ENCODE measurements at regions not wholly inside any gene's neighbourhood (a gene's known extent, or its start where the extent isn't known, plus 50 kb on each side); places are given as distances from the start of the nearest gene placed in this dataset.
"Not testable (repeated sequence)": the region's sequence is repeated elsewhere in the genome, so short reads cannot be mapped to it uniquely, and the experiment has no call there.

DNA sequence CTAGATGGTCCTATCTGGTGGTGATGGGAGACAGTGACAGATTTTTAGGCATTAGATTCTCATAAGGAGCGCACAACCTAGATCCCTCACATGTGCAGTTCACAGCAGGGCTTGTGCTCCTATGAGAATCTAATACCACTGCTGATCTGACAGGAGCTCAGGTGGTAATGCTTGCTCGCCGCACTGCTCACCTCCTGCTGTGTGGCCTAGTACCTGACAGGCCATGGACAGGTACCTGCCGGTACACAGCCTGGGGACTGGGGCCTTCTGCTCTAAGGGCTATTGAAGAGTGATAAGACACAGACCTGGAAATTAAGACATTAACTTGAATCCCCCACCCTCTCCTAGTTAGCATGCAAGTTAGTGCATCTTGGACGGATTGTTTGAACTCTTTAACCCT, 64.4 kb downstream of the KLRB1 start:
- not testable (repeated sequence) for DNase-seq

DNA sequence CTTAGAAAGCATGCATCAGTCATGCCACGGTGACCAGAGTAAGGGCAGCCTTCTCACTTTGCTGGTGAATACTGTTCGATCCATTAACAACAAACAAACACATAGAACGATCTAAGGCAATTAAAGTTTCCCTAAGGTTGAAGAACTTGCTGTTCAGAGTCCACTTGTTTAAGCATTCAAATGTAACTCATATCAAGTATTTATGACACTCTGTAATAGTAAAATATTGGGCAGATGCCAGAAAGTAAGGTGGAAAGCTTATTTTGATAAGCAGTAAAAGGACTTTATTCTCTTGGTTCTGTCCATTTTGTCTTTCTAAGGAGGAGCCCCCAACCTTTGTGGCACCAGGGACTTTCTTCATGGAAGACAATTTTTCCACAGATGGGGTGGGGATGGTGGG, 64.9 kb downstream of the KLRB1 start:
- DNase-seq, result not testable (repeated sequence)

DNA sequence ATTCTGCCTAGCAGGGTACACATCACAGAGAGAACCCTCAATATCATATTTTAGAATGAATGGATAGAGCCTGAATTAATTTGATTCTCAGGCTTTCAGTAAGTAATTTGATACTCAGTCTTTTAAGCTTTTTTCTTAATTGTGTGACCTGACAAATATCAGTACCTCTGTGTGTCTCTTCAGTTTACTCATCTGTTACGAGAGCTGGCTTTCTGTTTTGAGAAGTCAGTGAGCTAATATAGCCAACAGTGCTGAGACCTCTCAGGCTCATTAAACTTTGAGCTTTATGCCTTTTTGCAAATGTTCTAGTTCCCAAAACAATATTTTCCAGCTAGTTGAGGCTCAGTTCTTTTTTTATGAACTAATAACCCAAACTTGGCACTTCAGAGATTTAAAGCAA, 91.8 kb downstream of the KLRB1 start:
- not testable (repeated sequence) for DNase-seq

DNA sequence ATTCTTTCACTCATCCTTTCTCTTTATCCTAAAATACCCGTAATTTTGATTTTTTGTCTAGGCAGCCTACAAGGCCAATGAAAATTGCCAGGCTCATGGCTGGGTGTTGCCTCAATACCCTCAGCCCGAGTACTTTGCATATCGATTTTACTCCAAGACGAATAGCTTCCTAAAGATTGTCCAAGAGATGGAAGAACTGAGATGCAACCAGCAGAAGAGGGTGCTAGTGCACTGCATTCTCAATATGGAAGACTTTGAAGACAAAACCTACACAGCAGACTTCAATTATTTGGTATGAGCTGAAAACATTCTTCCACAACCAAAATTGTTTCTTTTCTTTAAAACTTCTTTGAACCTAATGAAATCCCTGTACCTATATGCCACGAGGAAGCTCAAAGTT, 95.0 kb downstream of the KLRB1 start:
- not testable (repeated sequence) for DNase-seq

DNA sequence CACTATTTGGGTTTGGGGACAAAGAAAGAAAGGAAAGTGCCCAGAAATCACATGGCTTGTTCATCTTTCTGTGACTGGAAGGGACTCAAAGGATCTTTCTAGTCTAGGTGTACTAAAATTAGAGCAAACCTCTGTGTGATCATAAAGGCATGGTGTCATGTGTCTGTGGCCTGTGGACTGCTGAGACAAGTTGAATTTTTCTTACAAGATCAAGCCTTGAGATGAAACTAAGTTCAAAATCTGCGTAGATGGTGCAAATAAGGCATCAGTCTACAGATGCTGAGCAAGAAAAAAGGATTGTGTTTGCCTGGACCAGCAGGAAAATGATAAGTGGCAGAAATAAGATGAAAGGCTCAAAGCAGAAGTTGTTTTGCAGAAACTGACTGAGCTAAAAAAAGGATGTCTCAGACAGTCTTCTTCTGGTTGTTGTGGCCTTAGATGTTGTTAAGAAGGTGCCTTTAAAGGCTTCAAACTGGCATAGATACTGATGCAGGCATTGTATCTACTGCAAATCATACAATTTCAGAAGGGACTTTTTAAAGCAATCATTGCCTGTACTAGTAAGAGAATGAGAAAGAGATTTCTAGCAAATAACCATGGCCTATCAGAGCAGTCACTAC, 97.2 kb downstream of the KLRB1 start:
- not testable (repeated sequence) for DNase-seq

DNA sequence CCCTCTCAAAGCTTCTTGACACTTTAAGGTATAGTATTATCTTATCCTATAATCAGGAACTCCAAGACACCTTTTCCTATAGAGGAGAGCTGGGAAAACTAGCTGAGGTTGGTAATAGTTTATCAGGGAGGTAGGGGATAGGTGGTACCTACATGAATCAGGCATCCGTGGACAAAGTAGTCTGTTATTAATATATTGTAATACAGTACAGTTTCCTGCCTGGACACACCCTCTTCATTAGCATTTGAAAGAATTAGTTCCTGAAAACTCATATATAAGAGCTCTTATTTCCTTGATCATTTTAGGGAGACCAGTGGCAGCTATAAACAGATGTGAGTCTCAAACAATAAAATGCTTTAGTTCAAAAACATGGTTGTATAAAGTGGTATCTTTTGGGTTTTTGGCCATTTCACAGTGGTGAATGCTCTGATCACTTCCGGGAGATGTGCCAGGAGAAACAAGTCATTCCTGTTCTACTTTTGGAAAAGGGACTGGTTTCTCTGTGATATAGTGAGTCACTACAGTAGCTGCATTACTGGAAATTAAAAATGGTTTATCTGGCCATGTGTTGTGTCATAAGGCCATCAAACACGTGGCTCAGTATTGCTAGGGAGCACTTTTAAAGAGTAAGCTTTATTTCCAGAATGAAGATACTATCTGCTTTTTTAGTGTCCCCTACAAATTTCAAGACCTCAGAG, 98.1 kb downstream of the KLRB1 start:
- DNase-seq, result no peak

DNA sequence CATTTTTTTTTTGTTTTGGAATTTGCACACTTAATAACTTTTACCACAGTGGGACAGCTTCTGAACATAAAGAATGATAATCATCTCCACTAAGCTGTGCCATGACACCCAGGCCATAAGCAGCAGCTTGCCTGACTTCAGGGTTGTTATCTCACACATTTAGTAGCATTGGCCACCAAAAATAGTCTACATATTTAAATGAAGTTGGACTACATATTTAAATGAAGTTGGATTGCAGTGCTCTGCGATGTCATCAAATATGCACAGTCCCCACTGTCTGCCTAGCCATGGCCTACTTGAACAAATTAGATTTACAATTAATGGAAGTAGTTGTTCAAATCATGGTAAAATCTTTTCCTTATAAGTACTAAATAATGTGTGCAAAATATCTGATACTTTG, 101.0 kb downstream of the KLRB1 start:
- DNase-seq, result no peak

DNA sequence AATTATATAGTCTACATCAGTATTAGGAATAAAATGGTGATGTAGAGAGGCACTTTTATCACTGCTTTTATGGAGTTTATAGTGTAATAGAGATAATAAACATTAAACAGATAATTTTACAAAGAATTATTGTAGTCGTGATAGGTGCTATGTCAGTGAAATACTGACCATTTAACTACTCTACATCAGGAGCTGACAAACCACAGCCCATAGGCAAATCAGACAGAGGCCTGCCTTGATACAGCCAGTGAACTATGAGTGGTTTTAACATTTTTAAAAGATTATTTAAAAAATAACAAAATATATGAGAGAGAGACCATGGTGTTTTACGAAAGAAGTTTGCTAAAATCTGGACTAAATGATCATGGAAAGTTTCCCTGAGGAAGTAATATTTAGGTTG, 104.3 kb downstream of the KLRB1 start:
- not testable (repeated sequence) for DNase-seq

DNA sequence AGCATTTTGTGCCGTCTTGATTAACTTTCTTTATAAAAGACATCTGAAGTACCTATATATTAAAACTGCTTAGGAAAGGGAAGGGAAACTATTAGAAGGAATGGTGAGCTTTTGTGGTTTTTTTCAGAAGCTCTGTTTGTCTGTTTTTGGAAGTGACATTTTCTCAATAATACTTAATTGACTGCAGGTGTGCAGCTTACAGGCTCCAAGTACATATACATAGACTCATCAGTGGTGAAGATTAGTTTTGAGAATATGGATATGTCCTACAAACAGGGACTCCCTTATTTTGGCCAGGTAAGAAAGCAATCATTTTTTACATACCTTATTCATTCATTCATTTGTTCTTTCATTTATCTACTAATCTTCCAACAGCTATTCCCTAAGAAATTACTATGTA, 104.9 kb downstream of the KLRB1 start:
- DNase-seq, result not testable (repeated sequence)

DNA sequence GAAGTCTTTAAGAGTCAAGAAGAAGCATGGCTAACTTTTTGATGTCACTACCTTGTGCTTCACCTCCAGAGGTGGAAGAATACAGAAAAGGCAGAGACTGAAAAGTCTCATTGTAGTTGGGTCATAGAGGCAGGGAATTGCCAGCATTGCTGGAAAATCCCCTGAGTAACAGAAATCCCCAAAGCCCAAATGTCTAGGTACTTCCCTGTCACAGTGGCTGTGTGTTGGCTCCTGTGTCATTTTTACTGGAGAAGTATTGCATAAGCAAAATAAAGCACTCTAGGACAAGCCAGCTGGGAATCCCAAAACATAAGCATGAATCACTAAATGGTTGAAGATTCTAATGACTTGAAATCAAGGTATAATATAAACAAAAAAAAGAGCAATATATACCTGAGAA, 114.4 kb downstream of the KLRB1 start:
- DNase-seq, result not testable (repeated sequence)

DNA sequence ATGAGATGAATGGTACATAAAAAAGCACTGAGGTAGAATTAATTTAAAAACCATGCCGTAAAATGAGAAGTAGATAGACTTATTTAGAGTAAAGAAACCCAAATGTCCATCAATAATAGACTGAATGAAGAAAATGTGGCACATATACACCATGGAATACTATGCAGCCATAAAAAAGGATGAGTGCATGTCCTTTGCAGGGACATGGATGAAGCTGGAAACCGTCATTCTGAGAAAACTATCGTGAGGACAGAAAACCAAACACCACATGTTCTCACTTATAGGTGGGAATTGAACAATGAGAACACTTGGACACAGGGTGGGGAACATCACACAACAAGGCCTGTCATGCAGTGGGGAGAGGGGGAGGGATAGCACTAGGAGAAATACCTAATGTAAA, 126.4 kb downstream of the KLRB1 start:
- DNase-seq, result not testable (repeated sequence)

DNA sequence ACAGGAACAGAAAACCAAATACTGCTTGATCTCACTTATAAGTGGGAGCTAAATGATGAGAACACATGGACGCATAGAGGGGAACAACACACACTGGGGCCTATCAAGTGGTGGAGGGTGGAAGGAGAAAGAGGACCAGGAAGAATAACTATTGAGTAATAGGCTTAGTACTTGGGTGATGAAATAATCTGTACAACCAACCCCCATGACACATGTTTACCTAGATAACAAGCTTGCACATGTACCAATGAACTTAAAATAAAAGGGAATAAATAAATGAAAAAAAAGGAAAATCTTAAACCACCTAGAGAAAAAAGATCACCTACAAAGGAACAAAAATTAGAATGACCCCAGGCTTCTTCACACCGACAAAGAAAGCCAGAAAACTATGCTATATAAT, 133.5 kb downstream of the KLRB1 start:
- not testable (repeated sequence) for DNase-seq

DNA sequence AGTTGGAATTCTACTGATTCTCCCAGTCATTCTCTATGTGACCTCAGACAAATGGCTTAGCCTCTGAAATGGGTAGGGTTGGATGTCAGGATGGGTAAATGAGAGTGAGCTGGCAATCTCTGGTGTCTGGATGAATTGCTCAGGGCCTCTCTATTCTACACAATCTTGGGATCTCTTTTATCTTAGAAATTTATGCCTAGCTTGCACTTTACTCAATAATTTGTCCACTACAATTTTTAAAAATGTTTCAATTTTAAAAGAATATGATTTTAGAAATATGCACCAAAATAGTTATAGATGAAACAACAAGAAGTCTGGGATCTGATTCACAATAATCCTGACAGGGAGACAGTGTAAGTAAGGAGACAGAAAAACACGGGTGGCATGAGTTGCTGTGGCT, 134.1 kb downstream of the KLRB1 start:
- not testable (repeated sequence) for DNase-seq

DNA sequence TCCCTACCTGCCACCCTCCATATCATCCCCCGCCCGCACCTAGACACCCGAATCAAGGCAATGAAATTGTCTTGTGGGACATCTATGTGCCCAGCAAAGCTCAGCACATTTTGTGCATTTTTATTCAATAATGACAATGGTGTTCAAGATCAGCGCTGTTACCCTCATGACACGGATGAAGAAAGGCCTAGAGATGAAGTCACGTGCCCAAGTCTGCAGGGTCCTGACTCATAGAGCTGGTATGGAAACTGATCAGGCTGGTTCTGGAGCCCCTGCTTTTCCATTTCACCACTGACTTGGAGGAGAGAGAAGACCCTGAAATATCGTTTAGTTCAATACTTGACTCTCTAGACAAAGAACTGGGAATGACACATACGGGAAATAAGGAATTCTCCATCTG, 136.2 kb downstream of the KLRB1 start:
- not testable (repeated sequence) for DNase-seq

DNA sequence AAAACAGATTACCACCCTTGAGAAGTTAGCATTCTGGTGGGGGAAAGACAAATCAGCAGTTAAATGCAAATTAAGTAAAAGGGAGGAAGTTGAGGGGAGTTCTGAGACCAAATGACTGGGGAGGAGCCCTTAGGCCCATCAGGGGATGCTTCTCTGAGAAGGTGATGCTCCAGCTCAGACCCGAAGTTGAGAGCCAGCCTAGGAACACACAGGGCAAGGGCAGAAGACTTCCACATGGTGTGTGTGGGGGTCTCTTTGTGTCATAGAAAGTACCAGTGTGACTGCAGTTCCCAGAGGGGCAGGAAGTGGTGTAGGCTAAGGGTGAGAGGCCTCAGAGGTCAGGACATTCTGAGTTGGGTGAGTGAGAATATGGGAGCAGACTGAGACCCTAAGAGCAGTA, 137.3 kb downstream of the KLRB1 start:
- DNase-seq, result not testable (repeated sequence)

DNA sequence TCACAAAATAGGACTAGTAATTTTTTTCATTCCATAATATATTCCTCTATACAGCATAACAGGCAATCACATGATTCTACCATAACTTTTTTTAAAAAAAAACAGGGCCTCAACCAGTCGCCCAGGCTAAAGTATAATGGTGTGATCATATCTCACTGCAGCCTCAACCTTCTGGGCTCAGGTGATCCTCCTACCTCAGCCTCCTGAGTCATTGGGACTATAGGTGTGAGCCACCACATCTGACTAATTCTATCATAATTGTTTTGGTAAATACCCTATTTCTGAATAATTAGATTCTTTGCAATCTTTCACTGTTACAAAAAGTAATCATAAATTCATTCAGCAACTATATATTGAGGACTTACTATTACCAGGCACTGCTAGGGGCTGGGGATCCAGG, 137.8 kb downstream of the KLRB1 start:
- not testable (repeated sequence) for DNase-seq

DNA sequence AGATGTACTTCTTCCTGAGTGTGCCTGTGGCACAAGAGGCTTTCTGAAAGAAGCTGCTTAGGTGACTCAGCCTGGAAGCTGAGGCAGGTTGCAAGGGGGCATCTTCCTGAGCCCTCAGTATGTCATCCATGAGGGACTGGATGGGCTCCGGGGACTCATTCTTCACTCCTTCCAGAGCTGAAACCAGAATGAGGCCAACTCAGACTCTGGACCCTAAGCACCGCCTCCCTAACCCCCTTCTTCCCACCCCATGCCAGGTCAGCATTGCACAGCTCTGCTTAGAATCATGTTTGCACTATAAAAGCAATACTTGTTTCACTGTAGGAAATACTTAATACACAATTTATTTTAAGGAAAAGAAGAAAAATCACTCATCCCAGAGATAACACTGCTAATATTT, 138.3 kb downstream of the KLRB1 start:
- not testable (repeated sequence) for DNase-seq

DNA sequence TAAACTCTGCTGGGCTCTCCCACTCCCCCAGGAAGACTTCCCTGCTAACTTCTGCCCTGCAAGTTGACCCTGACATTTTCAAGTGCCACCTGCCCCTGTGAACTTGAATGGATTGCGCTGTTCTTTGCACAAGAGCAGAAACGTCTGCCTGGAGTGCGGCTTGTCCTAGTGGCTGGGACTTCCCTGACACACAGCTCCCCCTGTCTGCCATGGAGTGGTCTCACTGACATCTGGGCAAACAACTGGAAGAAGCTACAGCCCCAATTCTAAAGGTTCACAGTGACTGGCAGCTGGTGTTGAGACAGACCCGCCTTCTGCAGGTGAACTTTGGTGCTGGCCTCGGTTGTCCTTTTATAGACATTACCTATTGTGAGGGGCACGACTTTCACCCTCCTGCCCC, 138.7 kb downstream of the KLRB1 start:
- not testable (repeated sequence) for DNase-seq

DNA sequence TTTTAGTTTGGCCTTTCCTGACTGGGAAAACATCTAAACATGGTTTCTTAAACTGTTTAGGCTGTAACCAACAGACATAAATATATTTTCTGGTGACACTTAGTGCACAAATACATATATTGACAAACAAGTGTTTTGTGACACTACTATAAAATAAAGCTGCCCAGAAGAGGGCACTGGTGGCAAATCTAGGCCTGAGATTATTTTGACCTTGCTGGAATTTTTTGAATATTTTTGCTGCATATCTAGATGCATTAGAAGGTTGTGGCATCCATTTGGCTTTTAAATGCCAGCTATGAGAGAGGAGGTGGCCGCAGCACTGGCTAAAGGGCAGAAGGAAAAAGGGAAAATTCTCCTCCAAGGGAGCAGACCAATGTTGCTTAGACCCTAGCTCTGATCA, 139.6 kb downstream of the KLRB1 start:
- DNase-seq, result not testable (repeated sequence)

DNA sequence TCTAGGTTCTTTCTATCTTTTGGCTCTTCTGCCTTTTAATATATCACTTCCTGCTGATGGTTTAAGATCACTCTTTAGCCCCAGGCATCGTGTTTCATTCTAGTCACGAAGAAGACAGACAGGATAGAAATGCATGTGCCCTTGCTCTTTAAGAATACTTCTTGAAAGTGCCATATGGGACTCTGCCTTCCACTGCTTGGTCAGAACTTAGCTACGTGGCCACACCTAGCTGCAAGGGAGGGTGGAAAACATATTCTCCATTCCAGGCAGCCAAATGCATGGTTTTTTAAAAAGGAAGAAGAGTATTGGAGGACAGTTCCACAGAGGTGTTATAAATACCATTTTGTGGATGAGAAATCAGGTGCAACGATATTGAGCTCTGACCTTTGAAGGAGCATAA, 143.3 kb downstream of the KLRB1 start:
- DNase-seq, result no peak

DNA sequence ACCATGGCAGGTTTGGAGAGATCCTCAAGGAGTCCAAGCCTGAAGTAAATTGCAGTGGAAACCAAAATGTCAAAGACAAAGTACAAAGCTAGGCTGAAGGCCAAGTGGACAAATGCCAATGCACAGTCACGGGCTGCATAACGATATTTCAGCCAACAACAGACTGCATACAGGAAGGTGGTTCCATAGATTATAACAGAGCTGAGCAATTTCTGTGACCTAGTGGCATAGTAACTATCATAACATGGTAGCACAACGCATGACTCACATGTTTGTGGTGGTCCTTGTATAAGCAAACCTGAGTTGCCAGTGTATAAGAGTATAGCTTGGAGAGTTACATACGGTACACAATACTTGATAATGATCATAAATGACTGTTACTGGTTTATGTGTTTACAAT, 152.2 kb downstream of the KLRB1 start:
- not testable (repeated sequence) for DNase-seq

DNA sequence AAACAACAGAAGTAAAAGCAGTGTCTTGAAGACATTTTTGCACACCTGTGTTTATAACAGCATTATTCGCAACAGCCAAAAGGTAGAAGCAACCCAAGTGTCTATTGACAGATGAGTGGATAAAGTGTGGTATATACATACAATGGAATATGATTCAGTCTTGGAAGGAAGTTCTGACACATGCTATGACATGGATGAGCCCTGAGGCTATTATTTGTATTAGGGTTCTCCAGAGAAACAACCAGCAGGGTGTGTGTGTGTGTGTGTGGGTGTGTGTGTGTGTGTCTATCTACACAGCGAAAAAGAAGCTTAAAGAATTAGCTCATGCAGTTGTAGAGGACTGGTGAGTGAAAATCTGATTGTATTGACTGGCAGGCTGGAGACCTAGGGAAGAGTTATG, 153.7 kb downstream of the KLRB1 start:
- not testable (repeated sequence) for DNase-seq

DNA sequence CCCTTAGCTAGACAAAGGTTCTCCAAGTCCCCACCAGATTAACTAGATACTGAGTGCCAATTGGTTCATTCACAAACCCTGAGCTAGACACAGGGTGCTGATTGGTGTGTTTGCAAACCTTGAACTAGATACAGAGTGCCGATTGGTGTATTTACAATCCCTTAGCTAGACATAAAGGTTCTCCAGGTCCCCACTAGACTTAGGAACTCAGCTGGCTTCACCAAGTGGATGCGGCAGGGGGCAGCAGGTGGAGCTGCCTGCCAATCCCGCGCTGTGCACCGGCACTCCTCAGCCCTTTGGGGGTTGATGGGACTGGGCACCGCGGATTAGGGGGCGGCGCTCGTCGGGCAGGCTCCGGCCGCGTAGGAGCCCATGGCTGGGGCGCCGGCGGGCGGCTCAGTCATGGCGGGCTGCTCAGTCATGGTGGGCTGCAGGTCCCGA, 157.6 kb downstream of the KLRB1 start:
- DNase-seq, result not testable (repeated sequence)

DNA sequence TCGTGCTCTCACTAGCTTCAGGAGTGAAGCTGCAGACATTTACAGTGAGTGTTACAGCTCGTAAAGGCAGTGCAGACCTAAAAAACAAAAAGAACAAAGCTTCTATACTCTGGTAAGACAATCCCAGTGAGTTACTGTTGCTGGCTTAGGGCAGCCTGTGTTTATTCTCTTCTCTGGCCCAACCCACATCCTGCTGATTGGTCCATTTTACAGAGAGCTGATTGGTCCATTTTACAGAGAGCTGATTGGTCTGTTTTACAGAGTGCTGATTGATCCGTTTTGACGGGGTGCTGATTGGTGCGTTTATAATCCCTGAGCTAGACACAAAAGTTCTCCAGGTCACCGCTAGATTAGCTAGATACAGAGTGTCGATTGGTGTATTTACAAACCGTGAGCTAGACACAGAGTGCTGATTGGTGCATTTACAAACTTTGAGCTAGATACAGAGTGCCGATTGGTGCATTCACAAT, 158.0 kb downstream of the KLRB1 start:
- not testable (repeated sequence) for DNase-seq

DNA sequence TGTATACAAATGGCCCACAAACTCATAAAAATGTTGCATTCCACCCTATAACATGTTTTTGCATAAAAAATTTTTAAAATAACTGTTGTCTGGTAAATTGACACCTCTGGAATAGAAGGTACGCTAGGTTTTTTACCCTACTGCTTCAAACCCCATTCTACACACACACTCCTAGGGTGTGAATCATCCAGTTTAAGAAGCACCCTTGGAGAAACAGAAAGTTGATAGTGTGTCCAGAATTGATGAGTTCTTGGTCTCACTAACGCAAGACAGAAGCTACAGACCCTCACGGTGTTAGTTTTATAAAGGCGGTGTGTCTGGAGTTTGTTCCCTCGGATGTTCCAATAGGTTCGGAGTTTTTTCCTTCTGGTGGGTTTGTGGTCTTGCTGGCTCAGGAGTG, 158.5 kb downstream of the KLRB1 start:
- DNase-seq, result no peak

All from NCI-H2171 treated with DMSO at 0.1 percent for 48 hours (cell line).